Fibroblast of pulmonary artery (primary cell): ENCODE measurements at regions not wholly inside any gene's neighbourhood (a gene's known extent, or its start where the extent isn't known, plus 50 kb on each side); places are given as distances from the start of the nearest gene placed in this dataset.
"Not testable (repeated sequence)": the region's sequence is repeated elsewhere in the genome, so short reads cannot be mapped to it uniquely, and the experiment has no call there.

Experiments used
- DNase-seq: peaks from one replicate; pipeline ENCODE4 v3.0.0-alpha.2; 2010; ENCODE audit warnings: low read depth
- H3K4me3 ChIP-seq: replicated peaks from 2 replicates; pipeline ENCODE4 v1.5.1; 2011; ENCODE audit warnings: low read depth, mild to moderate bottlenecking, control low read depth, low read length, moderate library complexity
- CTCF ChIP-seq: IDR thresholded peaks from 2 replicates; pipeline ENCODE4 v1.5.1; 2011; ENCODE audit warnings: mild to moderate bottlenecking, control low read depth, low read length, inconsistent platforms; ENCODE audit errors: missing control alignments

- DNase-seq = peak; percentile 41
- H3K4me3 ChIP-seq = no peak overlapping the region
- TF ChIP-seq CTCF = no peak
These were observed 592.5 kb downstream of the KCTD12 start for GRCh38 chr13:76293751-76294150.

- DNase-seq = peak; percentile 85
- no peak overlapping the region for H3K4me3 ChIP-seq
- no peak for TF ChIP-seq CTCF
These were observed 592.9 kb downstream of the KCTD12 start for GRCh38 chr13:76293346-76293745.

GRCh38 chr13:76292726-76293125 is 593.5 kb downstream of the KCTD12 start:
- no peak for TF ChIP-seq CTCF
- no peak overlapping the region for H3K4me3 ChIP-seq
- peak; percentile 54 for DNase-seq

- no peak overlapping the region for H3K4me3 ChIP-seq
- TF ChIP-seq CTCF = no peak
- no peak for DNase-seq
These were observed 594.2 kb downstream of the KCTD12 start for GRCh38 chr13:76292031-76292430.

GRCh38 chr13:76289558-76289957 is 596.6 kb downstream of the KCTD12 start:
- TF ChIP-seq CTCF = no peak
- H3K4me3 ChIP-seq = no peak overlapping the region
- DNase-seq = no peak

- TF ChIP-seq CTCF = no peak
- peak; percentile 56 for DNase-seq
- no peak overlapping the region for H3K4me3 ChIP-seq
These were observed 600.0 kb downstream of the KCTD12 start for GRCh38 chr13:76286178-76286577.

GRCh38 chr13:76285463-76285862 is 600.7 kb downstream of the KCTD12 start:
- no peak for DNase-seq
- no peak for TF ChIP-seq CTCF
- H3K4me3 ChIP-seq = no peak overlapping the region

- H3K4me3 ChIP-seq, DNase-seq: not testable (repeated sequence)
These were observed 606.4 kb downstream of the KCTD12 start for GRCh38 chr13:76279766-76280165.
